ENCODE measurements at regions not wholly inside any gene's neighbourhood (a gene's known extent, or its start where the extent isn't known, plus 50 kb on each side); places are given as distances from the start of the nearest gene placed in this dataset.

DNA sequence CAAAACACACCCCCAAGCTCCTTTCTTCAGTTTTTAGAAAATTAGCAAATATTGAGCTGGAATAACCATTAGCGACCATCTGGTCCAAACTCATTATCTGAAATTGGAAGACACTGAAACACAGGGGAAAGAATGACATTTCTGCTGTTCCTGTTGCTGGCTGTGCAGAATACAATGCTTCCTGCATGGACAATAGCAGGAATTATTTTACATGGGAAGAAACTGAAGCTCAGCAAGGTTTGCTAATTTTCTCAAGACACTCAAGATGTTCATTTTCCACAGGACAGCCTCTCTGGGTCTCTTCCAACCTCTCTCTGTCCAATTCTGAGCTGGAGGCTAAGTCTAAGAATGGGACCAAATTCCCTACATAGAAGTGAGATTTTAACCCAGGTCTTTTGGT is 81.9 kb upstream of the TNS3 start:
- Mint-ChIP-seq H3K4me1 (peaks cover 9% of the 10 kb centered on the region), H3K27me3 (ENCODE audit: insufficient read depth) (no peaks in the 10 kb centered on the region), H3K4me3 (no peak overlapping the region), H3K36me3 (ENCODE audit: low read depth) (no peaks in the 10 kb centered on the region), H3K27ac (no peak overlapping the region), H3K9me3 (no peaks in the 10 kb centered on the region)
- peaks cover 7% of the 10 kb centered on the region for H3K9me3 ChIP-seq (ENCODE audit: control insufficient read depth, low read length)
- H3K9ac ChIP-seq (ENCODE audit: extremely low read depth, low read length, poor library complexity, severe bottlenecking), result no peak overlapping the region
- no peaks in the 10 kb centered on the region for H3K27me3 ChIP-seq (ENCODE audit: control insufficient read depth, insufficient read depth, low read length, poor library complexity, severe bottlenecking)
- no peaks in the 10 kb centered on the region for H3K4me1 ChIP-seq (ENCODE audit: control insufficient read depth, insufficient read depth, low read length)
- no peak for DNase-seq
- TF ChIP-seq CTCF (conservative IDR thresholded peaks at IDR 0.05), result no peak
- 80 to 97% methylated on average over 1 of the region's 1 CpG for WGBS, 2 experiments (ENCODE audit: insufficient coverage in 1 of 2, insufficient read length in 1 of 2)
- H3K36me3 ChIP-seq (ENCODE audit: control insufficient read depth, insufficient read depth, low read length), result no peaks in the 10 kb centered on the region
- H3K4me3 ChIP-seq (ENCODE audit: low read length), result no peak overlapping the region
- H3K27ac ChIP-seq (ENCODE audit: low read depth, low read length), result no peak overlapping the region

- H3K27ac ChIP-seq (ENCODE audit: low read depth, low read length), result no peak overlapping the region
- no peak overlapping the region for H3K4me3 Mint-ChIP-seq
- H3K9me3 Mint-ChIP-seq, result no peaks in the 10 kb centered on the region
- H3K9ac ChIP-seq (ENCODE audit: extremely low read depth, low read length, poor library complexity, severe bottlenecking), result no peak overlapping the region
- no peaks in the 10 kb centered on the region for H3K27me3 ChIP-seq (ENCODE audit: control insufficient read depth, insufficient read depth, low read length, poor library complexity, severe bottlenecking)
- H3K27me3 Mint-ChIP-seq (ENCODE audit: insufficient read depth), result no peaks in the 10 kb centered on the region
- H3K27ac Mint-ChIP-seq, result no peak overlapping the region
- no peak overlapping the region for H3K4me3 ChIP-seq (ENCODE audit: low read length)
- H3K4me1 Mint-ChIP-seq, result peaks cover 9% of the 10 kb centered on the region
- TF ChIP-seq CTCF (conservative IDR thresholded peaks at IDR 0.05), result no peak
- no peaks in the 10 kb centered on the region for H3K4me1 ChIP-seq (ENCODE audit: control insufficient read depth, insufficient read depth, low read length)
- 94 to 100% methylated on average over 5 of the region's 5 CpGs for WGBS, 2 experiments (ENCODE audit: insufficient coverage in 1 of 2, insufficient read length in 1 of 2)
- H3K36me3 ChIP-seq (ENCODE audit: control insufficient read depth, insufficient read depth, low read length), result no peaks in the 10 kb centered on the region
- peaks cover 7% of the 10 kb centered on the region for H3K9me3 ChIP-seq (ENCODE audit: control insufficient read depth, low read length)
- DNase-seq, result no peak
- H3K36me3 Mint-ChIP-seq (ENCODE audit: low read depth), result no peaks in the 10 kb centered on the region
Measured at GRCh38 chr7:47663213-47663612, 81.3 kb upstream of the TNS3 start.

- no peak overlapping the region for H3K4me3 Mint-ChIP-seq
- Histone ChIP-seq H3K36me3 (ENCODE audit: control insufficient read depth, insufficient read depth, low read length) (no peaks in the 10 kb centered on the region), H3K9me3 (ENCODE audit: control insufficient read depth, low read length) (peaks cover 7% of the 10 kb centered on the region), H3K4me1 (ENCODE audit: control insufficient read depth, insufficient read depth, low read length) (no peaks in the 10 kb centered on the region), H3K27me3 (ENCODE audit: control insufficient read depth, insufficient read depth, low read length, poor library complexity, severe bottlenecking) (no peaks in the 10 kb centered on the region), H3K4me3 (ENCODE audit: low read length) (no peak overlapping the region), H3K27ac (ENCODE audit: low read depth, low read length) (no peak overlapping the region), H3K9ac (ENCODE audit: extremely low read depth, low read length, poor library complexity, severe bottlenecking) (no peak overlapping the region)
- no peak overlapping the region for H3K27ac Mint-ChIP-seq
- DNase-seq, result peak; percentile 55
- peaks cover 9% of the 10 kb centered on the region for H3K4me1 Mint-ChIP-seq
- no peaks in the 10 kb centered on the region for H3K9me3 Mint-ChIP-seq
- WGBS, 2 experiments (ENCODE audit: insufficient coverage in 1 of 2, insufficient read length in 1 of 2), result 79 to 81% methylated on average over 5 to 7 of the region's 7 CpGs
- no peaks in the 10 kb centered on the region for H3K27me3 Mint-ChIP-seq (ENCODE audit: insufficient read depth)
- TF ChIP-seq CTCF (conservative IDR thresholded peaks at IDR 0.05), result no peak
- H3K36me3 Mint-ChIP-seq (ENCODE audit: low read depth), result no peaks in the 10 kb centered on the region
Measured at GRCh38 chr7:47661051-47661714, 79.3 kb upstream of the TNS3 start.

Measured in endodermal cell (in vitro differentiated cells).